ENCODE measurements at regions not wholly inside any gene's neighbourhood (a gene's known extent, or its start where the extent isn't known, plus 50 kb on each side); places are given as distances from the start of the nearest gene placed in this dataset.

DNA sequence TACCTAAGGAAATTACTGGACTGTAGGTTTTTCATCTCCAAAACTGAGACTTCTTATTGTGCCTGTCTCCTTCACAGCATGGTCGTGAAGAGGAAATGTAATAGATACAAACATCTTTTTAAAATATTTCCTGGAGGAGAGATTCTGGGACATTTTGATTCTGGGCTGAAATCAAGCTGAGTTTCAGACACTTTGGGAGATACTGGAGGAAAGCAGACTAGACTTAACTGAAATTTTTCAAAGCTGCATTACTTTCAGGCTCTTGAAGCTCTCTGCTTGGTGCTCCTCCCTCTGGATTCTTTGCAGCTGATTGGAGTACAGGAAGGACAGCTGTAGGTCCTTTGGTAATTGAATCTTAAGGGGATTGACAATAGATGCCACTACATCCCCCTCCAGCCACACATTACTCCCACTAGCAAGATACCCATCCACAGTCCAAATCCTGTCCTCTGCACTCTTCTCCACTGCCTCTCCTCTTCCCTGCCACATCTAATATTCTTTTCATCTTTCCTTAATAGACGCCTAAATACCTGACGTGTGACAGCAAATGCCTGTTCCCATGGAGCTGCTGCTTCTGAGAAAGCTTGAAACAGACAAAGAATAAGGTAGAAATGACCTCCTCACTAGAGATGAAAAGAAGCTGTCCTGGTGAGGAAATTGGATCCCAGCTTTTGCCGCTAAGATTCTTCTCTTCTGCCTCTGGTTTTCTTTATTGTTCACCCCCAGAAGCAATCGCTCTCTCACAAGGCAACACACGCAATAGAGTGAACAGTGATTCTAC lies 111.5 kb upstream of the PHYHIPL start:
- Mint-ChIP-seq H3K27me3 (peaks cover 0 to 6% (median 0%) of the 10 kb centered on the region in 5 donors), H3K4me1 (no peaks in the 10 kb centered on the region), H3K9me3 (peaks cover 0 to 9% (median 2%) of the 10 kb centered on the region in 11 donors), H3K4me3 (no peak overlapping the region), H3K36me3 (peaks cover 0 to 4% (median 0%) of the 10 kb centered on the region in 5 donors), H3K27ac (peak overlapping the region in 1 of 9 donors; percentile 51)
- ChIA-PET CTCF (no interaction called here), POLR2A (no interaction called here)
- Histone ChIP-seq H3K36me3 (ENCODE audit: control insufficient read depth in 2 of 3, insufficient read depth in 3 of 3, low read length in 3 of 3) (no peaks in the 10 kb centered on the region), H3K27ac (ENCODE audit: low read depth, low read length) (no peak overlapping the region), H3K9me3 (ENCODE audit: control insufficient read depth in 2 of 3, low read length in 3 of 3) (no peaks in the 10 kb centered on the region), H3K27me3 (ENCODE audit: control insufficient read depth in 2 of 2, insufficient read depth in 2 of 2, low read length in 2 of 2) (no peaks in the 10 kb centered on the region), H3K4me1 (ENCODE audit: control insufficient read depth in 2 of 2, insufficient read depth in 2 of 2, low read length in 2 of 2) (no peaks in the 10 kb centered on the region), H3K4me3 (ENCODE audit: low read length) (no peak overlapping the region)
- no peak for DNase-seq
- intact Hi-C loops (cut with micrococcal nuclease) = no loop called here
- no peak for ATAC-seq

DNA sequence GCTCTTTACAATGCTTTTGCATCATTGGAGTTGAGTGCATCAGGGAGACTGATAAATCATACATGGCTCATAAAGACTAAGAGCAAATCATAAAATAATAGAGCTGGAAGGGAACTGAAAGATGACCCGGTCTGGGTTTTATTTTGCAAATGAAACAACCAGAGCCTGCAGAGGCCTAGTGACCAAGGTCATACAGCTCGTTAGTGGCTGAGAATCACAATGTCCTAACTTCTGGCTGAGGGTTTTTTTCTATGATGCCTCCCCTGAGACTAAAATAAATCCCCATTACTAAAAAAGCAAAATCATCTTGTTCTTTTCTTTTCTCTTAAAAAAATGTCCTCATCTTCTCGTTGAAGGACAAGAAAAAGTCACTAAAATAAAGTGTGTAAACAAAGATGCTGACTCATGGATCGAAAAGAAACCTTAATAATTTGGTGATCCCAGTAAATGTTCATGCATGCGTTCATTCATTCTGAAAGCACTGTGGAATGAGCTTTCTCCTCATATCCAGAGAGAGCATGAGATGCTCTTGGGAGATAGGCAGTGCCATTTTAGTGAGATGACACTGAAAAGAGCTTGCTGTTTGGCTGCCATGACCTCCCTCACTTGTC lies 107.8 kb upstream of the PHYHIPL start:
- Histone ChIP-seq H3K27me3 (ENCODE audit: control insufficient read depth in 2 of 2, insufficient read depth in 2 of 2, low read length in 2 of 2) (no peaks in the 10 kb centered on the region), H3K36me3 (ENCODE audit: control insufficient read depth in 2 of 3, insufficient read depth in 3 of 3, low read length in 3 of 3) (no peaks in the 10 kb centered on the region), H3K27ac (ENCODE audit: low read depth, low read length) (no peak overlapping the region), H3K4me3 (ENCODE audit: low read length) (no peak overlapping the region), H3K4me1 (ENCODE audit: control insufficient read depth in 2 of 2, insufficient read depth in 2 of 2, low read length in 2 of 2) (no peaks in the 10 kb centered on the region), H3K9me3 (ENCODE audit: control insufficient read depth in 2 of 3, low read length in 3 of 3) (no peaks in the 10 kb centered on the region)
- Mint-ChIP-seq H3K27me3 (peaks cover 0 to 1% (median 0%) of the 10 kb centered on the region in 5 donors), H3K4me1 (no peaks in the 10 kb centered on the region), H3K9me3 (peaks cover 0 to 11% (median 0%) of the 10 kb centered on the region in 11 donors), H3K36me3 (no peaks in the 10 kb centered on the region), H3K4me3 (no peak overlapping the region), H3K27ac (no peak overlapping the region)
- ATAC-seq = no peak
- intact Hi-C loops (cut with micrococcal nuclease) = no loop called here
- POLR2A ChIA-PET = no interaction called here
- CTCF ChIA-PET = no interaction called here
- DNase-seq = no peak

DNA sequence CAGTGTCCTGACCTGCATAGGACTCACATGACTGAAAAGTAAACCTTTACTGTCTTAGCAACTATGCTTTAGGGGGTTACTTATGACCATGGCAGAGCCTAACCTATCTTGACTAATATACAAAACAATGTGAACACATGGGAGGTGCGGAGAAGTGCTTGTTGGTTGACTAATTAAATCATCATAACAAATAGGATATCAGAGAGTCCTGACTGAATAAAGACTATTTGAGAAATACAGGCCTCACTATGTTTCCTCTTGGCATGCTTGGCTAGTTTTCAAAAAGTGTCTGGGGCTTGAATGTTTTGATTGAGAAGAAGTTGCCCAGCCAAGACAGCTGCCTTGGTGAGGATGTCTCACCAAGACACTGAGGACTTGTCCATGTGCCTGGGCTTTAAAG lies 104.4 kb upstream of the PHYHIPL start:
- H3K36me3 ChIP-seq (ENCODE audit: control insufficient read depth in 2 of 3, insufficient read depth in 3 of 3, low read length in 3 of 3) = no peaks in the 10 kb centered on the region
- no peak overlapping the region for H3K4me3 Mint-ChIP-seq
- DNase-seq (no peak), ATAC-seq (no peak)
- H3K4me1 ChIP-seq (ENCODE audit: control insufficient read depth in 2 of 2, insufficient read depth in 2 of 2, low read length in 2 of 2) = no peaks in the 10 kb centered on the region
- ChIA-PET CTCF (no interaction called here), POLR2A (no interaction called here)
- no peaks in the 10 kb centered on the region for H3K9me3 ChIP-seq (ENCODE audit: control insufficient read depth in 2 of 3, low read length in 3 of 3)
- no peak overlapping the region for H3K27ac ChIP-seq (ENCODE audit: low read depth, low read length)
- peaks cover 0 to 10% (median 0%) of the 10 kb centered on the region in 11 donors for H3K9me3 Mint-ChIP-seq
- H3K4me3 ChIP-seq (ENCODE audit: low read length) = no peak overlapping the region
- H3K27me3 Mint-ChIP-seq = no peaks in the 10 kb centered on the region
- H3K4me1 Mint-ChIP-seq = no peaks in the 10 kb centered on the region
- H3K27me3 ChIP-seq (ENCODE audit: control insufficient read depth in 2 of 2, insufficient read depth in 2 of 2, low read length in 2 of 2) = no peaks in the 10 kb centered on the region
- intact Hi-C loops (cut with micrococcal nuclease) = no loop called here
- no peaks in the 10 kb centered on the region for H3K36me3 Mint-ChIP-seq
- no peak overlapping the region for H3K27ac Mint-ChIP-seq

GRCh38 chr10:59073456-59074053 lies 102.9 kb upstream of the PHYHIPL start:
- no peak overlapping the region for H3K4me3 ChIP-seq (ENCODE audit: low read length)
- H3K9me3 ChIP-seq (ENCODE audit: control insufficient read depth in 2 of 3, low read length in 3 of 3) = no peaks in the 10 kb centered on the region
- ChIA-PET POLR2A (no interaction called here), CTCF (no interaction called here)
- H3K9me3 Mint-ChIP-seq = peaks cover 0 to 10% (median 0%) of the 10 kb centered on the region in 11 donors
- H3K27ac ChIP-seq (ENCODE audit: low read depth, low read length) = no peak overlapping the region
- no peaks in the 10 kb centered on the region for H3K4me1 Mint-ChIP-seq
- H3K4me3 Mint-ChIP-seq = no peak overlapping the region
- no peaks in the 10 kb centered on the region for H3K27me3 Mint-ChIP-seq
- no peaks in the 10 kb centered on the region for H3K36me3 Mint-ChIP-seq
- H3K36me3 ChIP-seq (ENCODE audit: control insufficient read depth in 2 of 3, insufficient read depth in 3 of 3, low read length in 3 of 3) = no peaks in the 10 kb centered on the region
- H3K27ac Mint-ChIP-seq = no peak overlapping the region
- DNase-seq (no peak), ATAC-seq (no peak)
- intact Hi-C loops (cut with micrococcal nuclease) = no loop called here
- no peaks in the 10 kb centered on the region for H3K27me3 ChIP-seq (ENCODE audit: control insufficient read depth in 2 of 2, insufficient read depth in 2 of 2, low read length in 2 of 2)
- H3K4me1 ChIP-seq (ENCODE audit: control insufficient read depth in 2 of 2, insufficient read depth in 2 of 2, low read length in 2 of 2) = no peaks in the 10 kb centered on the region

GRCh38 chr10:59075576-59075975 lies 100.9 kb upstream of the PHYHIPL start:
- H3K9me3 ChIP-seq (ENCODE audit: control insufficient read depth in 2 of 3, low read length in 3 of 3) = no peaks in the 10 kb centered on the region

DNA sequence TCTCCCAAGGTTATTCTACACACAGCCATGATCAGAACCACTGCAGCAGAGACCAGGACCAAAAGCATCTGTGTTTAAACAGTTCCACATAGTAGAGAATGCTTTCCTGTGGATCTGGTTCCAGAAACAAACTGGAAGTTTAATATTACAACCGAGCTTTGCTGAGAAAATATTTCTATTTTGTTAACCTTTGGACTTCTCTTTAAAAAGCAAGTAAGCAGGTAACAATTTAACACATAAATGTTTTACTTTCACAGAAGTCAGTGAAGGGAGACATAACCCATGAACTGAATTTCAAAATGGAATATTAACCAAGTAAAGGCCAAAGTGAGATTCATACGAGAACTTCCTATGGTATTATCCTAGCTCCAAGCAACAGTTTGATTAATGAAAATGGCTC lies 98.6 kb upstream of the PHYHIPL start:
- intact Hi-C loops (cut with micrococcal nuclease) = no loop called here
- Mint-ChIP-seq H3K4me3 (no peak overlapping the region), H3K4me1 (no peaks in the 10 kb centered on the region), H3K36me3 (no peaks in the 10 kb centered on the region), H3K27me3 (peaks cover 0 to 5% (median 0%) of the 10 kb centered on the region in 5 donors), H3K27ac (no peak overlapping the region), H3K9me3 (peaks cover 0 to 7% (median 0%) of the 10 kb centered on the region in 11 donors)
- Histone ChIP-seq H3K4me1 (ENCODE audit: control insufficient read depth in 2 of 2, insufficient read depth in 2 of 2, low read length in 2 of 2) (no peaks in the 10 kb centered on the region), H3K27ac (ENCODE audit: low read depth, low read length) (no peak overlapping the region), H3K27me3 (ENCODE audit: control insufficient read depth in 2 of 2, insufficient read depth in 2 of 2, low read length in 2 of 2) (no peaks in the 10 kb centered on the region), H3K4me3 (ENCODE audit: low read length) (no peak overlapping the region), H3K36me3 (ENCODE audit: control insufficient read depth in 2 of 3, insufficient read depth in 3 of 3, low read length in 3 of 3) (no peaks in the 10 kb centered on the region), H3K9me3 (ENCODE audit: control insufficient read depth in 2 of 3, low read length in 3 of 3) (no peaks in the 10 kb centered on the region)
- DNase-seq (no peak), ATAC-seq (no peak)
- CTCF ChIA-PET = no interaction called here
- POLR2A ChIA-PET = no interaction called here

More at GRCh38 chr10:59075576-59075975, 100.9 kb upstream of the PHYHIPL start:
- Mint-ChIP-seq H3K4me1 (no peaks in the 10 kb centered on the region), H3K27me3 (no peaks in the 10 kb centered on the region), H3K36me3 (no peaks in the 10 kb centered on the region), H3K9me3 (peaks cover 0 to 7% (median 0%) of the 10 kb centered on the region in 11 donors), H3K4me3 (no peak overlapping the region), H3K27ac (no peak overlapping the region)
- Histone ChIP-seq H3K4me3 (ENCODE audit: low read length) (no peak overlapping the region), H3K27ac (ENCODE audit: low read depth, low read length) (no peak overlapping the region), H3K36me3 (ENCODE audit: control insufficient read depth in 2 of 3, insufficient read depth in 3 of 3, low read length in 3 of 3) (no peaks in the 10 kb centered on the region), H3K4me1 (ENCODE audit: control insufficient read depth in 2 of 2, insufficient read depth in 2 of 2, low read length in 2 of 2) (no peaks in the 10 kb centered on the region), H3K27me3 (ENCODE audit: control insufficient read depth in 2 of 2, insufficient read depth in 2 of 2, low read length in 2 of 2) (no peaks in the 10 kb centered on the region)
- no peak for DNase-seq
- ATAC-seq = no peak
- ChIA-PET POLR2A (no interaction called here), CTCF (no interaction called here)
- intact Hi-C loops (cut with micrococcal nuclease) = no loop called here

DNA sequence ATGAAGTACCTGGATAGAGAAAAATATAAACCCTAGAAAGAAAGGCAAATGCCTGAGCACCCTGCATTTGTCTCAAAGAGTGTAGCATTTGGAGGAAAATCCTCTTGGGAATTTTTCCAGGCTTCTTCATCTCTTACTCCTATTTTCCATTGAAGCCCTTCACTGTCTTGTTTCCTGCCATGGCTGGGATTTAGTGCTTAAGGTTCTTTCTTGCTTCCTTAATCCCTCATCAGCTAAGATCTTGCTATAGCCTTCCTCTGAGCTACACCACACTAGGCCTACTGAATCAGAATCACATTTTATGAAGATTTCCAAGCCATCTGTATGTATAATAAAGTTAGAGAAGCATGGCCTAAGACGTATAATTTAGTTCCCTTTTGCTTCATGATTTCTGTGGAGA lies 97.5 kb upstream of the PHYHIPL start:
- H3K27ac Mint-ChIP-seq = no peak overlapping the region
- ChIA-PET CTCF (no interaction called here), POLR2A (no interaction called here)
- H3K9me3 ChIP-seq (ENCODE audit: control insufficient read depth in 2 of 3, low read length in 3 of 3) = no peaks in the 10 kb centered on the region
- H3K4me3 Mint-ChIP-seq = no peak overlapping the region
- DNase-seq (no peak), ATAC-seq (no peak)
- intact Hi-C loops (cut with micrococcal nuclease) = no loop called here
- H3K27me3 ChIP-seq (ENCODE audit: control insufficient read depth in 2 of 2, insufficient read depth in 2 of 2, low read length in 2 of 2) = no peaks in the 10 kb centered on the region
- H3K9me3 Mint-ChIP-seq = peaks cover 0 to 7% (median 0%) of the 10 kb centered on the region in 11 donors
- no peaks in the 10 kb centered on the region for H3K36me3 Mint-ChIP-seq
- no peaks in the 10 kb centered on the region for H3K36me3 ChIP-seq (ENCODE audit: control insufficient read depth in 2 of 3, insufficient read depth in 3 of 3, low read length in 3 of 3)
- H3K4me1 Mint-ChIP-seq = no peaks in the 10 kb centered on the region
- H3K4me3 ChIP-seq (ENCODE audit: low read length) = no peak overlapping the region
- no peak overlapping the region for H3K27ac ChIP-seq (ENCODE audit: low read depth, low read length)
- H3K4me1 ChIP-seq (ENCODE audit: control insufficient read depth in 2 of 2, insufficient read depth in 2 of 2, low read length in 2 of 2) = no peaks in the 10 kb centered on the region
- peaks cover 0 to 6% (median 0%) of the 10 kb centered on the region in 5 donors for H3K27me3 Mint-ChIP-seq

Measured in naive thymus-derived CD4-positive, alpha-beta T cell (primary cell).